HG03354 (cell line): ENCODE measurements at regions not wholly inside any gene's neighbourhood (a gene's known extent, or its start where the extent isn't known, plus 50 kb on each side); places are given as distances from the start of the nearest gene placed in this dataset.
"Not testable (repeated sequence)": the region's sequence is repeated elsewhere in the genome, so short reads cannot be mapped to it uniquely, and the experiment has no call there.

Experiments
- ATAC-seq: cut with Tn5 transposase; IDR thresholded peaks from one replicate; pipeline ENCODE4 v1.9.1; 2021; ENCODE audit warnings: mild to moderate bottlenecking; ENCODE audit not compliant: unreplicated experiment, poor library complexity, severe bottlenecking

- not testable (repeated sequence) for ATAC-seq
Observed at GRCh38 chr12:67791362-67791761, 142.8 kb downstream of the DYRK2 start.

GRCh38 chr12:67792185-67792584, 143.6 kb downstream of the DYRK2 start:
- ATAC-seq = no peak

GRCh38 chr12:67794161-67794560, 145.6 kb downstream of the DYRK2 start:
- ATAC-seq = no peak

GRCh38 chr12:67795236-67795635, 146.7 kb downstream of the DYRK2 start:
- ATAC-seq = no peak

- no peak for ATAC-seq
Observed at GRCh38 chr12:67797185-67797741, 148.7 kb downstream of the DYRK2 start.

GRCh38 chr12:67797753-67798152, 149.2 kb downstream of the DYRK2 start:
- no peak for ATAC-seq

GRCh38 chr12:67798768-67799167, 150.2 kb downstream of the DYRK2 start:
- ATAC-seq = no peak

GRCh38 chr12:67802731-67803130, 154.2 kb downstream of the DYRK2 start:
- ATAC-seq = no peak

- no peak for ATAC-seq
Observed at GRCh38 chr12:67803278-67803993, 154.9 kb downstream of the DYRK2 start.

GRCh38 chr12:67804168-67804567, 155.6 kb downstream of the DYRK2 start:
- ATAC-seq = no peak

GRCh38 chr12:67807814-67808213, 159.3 kb downstream of the DYRK2 start:
- ATAC-seq = no peak

GRCh38 chr12:67810166-67810565, 161.6 kb downstream of the DYRK2 start:
- ATAC-seq = no peak

- no peak for ATAC-seq
Observed at GRCh38 chr12:67811437-67812361, 163.2 kb downstream of the DYRK2 start.

GRCh38 chr12:67813456-67813904, 164.9 kb downstream of the DYRK2 start:
- ATAC-seq = no peak

GRCh38 chr12:67816269-67816668, 167.7 kb downstream of the DYRK2 start:
- no peak for ATAC-seq

- no peak for ATAC-seq
Observed at GRCh38 chr12:67818459-67818903, 169.9 kb downstream of the DYRK2 start.

- no peak for ATAC-seq
Observed at GRCh38 chr12:67819902-67820301, 169.3 kb upstream of the IFNG-AS1 start.

GRCh38 chr12:67820694-67821093, 168.6 kb upstream of the IFNG-AS1 start:
- no peak for ATAC-seq

- ATAC-seq = no peak
Observed at GRCh38 chr12:67822826-67823225, 166.4 kb upstream of the IFNG-AS1 start.

- no peak for ATAC-seq
Observed at GRCh38 chr12:67826148-67826547, 163.1 kb upstream of the IFNG-AS1 start.
